ENCODE measurements at regions not wholly inside any gene's neighbourhood (a gene's known extent, or its start where the extent isn't known, plus 50 kb on each side); places are given as distances from the start of the nearest gene placed in this dataset.
"Not testable (repeated sequence)": the region's sequence is repeated elsewhere in the genome, so short reads cannot be mapped to it uniquely, and the experiment has no call there.

DNA sequence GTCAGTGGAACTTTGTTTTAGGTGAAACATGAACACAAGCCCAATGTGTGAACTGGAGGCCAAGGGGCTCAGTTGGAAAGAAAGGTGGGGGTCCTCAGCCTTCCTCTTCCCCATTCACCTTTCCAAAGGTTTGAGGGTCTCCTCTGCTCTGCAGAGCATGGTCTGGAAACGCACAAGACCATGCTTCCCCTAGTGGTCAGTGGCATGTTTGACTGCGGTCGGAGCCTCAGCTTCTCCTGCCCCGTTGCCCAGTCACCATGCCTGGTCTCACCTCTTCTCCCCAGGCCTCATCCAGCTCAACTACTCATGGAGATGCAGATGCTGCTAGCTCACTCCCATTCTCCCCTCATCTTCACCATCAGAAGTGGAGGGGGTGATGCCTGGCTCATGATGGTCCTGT, 340.3 kb downstream of the GADD45G start:
- H3K36me3 ChIP-seq (ENCODE audit: control insufficient read depth, low read depth, low read length) = no peaks in the 10 kb centered on the region
- H3K9me3 ChIP-seq (ENCODE audit: control insufficient read depth, low read depth, low read length) = no peaks in the 10 kb centered on the region
- H3K9ac ChIP-seq (ENCODE audit: low read length) = no peak overlapping the region
- no peak overlapping the region for H3K4me3 ChIP-seq (ENCODE audit: low read length)
- no peak overlapping the region for H3K27ac ChIP-seq (ENCODE audit: low read length)
- peaks cover 7% of the 10 kb centered on the region for H3K4me1 ChIP-seq (ENCODE audit: control insufficient read depth, low read depth, low read length)
- H3K27me3 ChIP-seq (ENCODE audit: control insufficient read depth, insufficient read depth, low read length) = no peaks in the 10 kb centered on the region

DNA sequence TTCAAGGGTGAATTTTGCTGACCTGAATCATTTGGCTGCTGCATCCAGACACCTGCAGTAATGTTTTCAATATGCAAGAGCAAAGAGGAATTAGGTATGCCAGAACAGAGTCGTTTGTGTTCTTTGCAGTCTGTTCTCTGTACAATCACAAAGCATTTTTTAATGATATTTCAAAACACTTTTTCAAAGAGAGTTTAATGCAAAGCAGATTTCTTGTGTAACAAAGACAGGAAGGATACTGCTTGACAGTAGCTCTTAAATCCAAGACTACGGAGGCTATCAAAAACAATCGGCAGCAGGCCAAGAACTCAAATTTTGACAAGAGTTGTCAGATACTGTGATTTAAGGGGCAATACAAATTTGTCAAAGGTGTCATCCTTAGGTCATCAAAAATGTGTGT, 341.9 kb downstream of the GADD45G start:
- no peaks in the 10 kb centered on the region for H3K36me3 ChIP-seq (ENCODE audit: control insufficient read depth, low read depth, low read length)
- peaks cover 7% of the 10 kb centered on the region for H3K4me1 ChIP-seq (ENCODE audit: control insufficient read depth, low read depth, low read length)
- no peak overlapping the region for H3K4me3 ChIP-seq (ENCODE audit: low read length)
- no peak overlapping the region for H3K27ac ChIP-seq (ENCODE audit: low read length)
- no peak overlapping the region for H3K9ac ChIP-seq (ENCODE audit: low read length)
- H3K9me3 ChIP-seq (ENCODE audit: control insufficient read depth, low read depth, low read length) = no peaks in the 10 kb centered on the region
- no peaks in the 10 kb centered on the region for H3K27me3 ChIP-seq (ENCODE audit: control insufficient read depth, insufficient read depth, low read length)

DNA sequence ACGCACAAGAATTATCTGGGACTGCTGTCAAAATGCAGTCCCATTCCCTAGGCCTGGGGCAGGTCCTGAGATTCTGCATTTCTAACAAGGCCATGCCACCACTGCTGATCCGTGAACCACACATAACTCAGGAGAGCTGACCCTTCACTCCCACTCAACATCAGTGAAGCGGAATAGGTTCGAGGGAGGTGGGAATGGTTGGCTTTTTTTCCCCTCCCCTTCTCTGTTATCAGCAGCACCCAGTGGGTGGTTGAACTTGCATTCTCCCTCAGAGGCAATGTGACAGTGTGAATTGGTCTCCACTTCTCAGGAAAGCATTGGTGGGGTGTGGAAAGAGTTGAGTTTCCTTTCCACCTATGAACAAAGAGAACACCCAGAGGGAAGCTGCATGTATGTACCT, 344.3 kb downstream of the GADD45G start:
- Histone ChIP-seq H3K9me3 (ENCODE audit: control insufficient read depth, low read depth, low read length) (no peaks in the 10 kb centered on the region), H3K9ac (ENCODE audit: low read length) (no peak overlapping the region), H3K4me1 (ENCODE audit: control insufficient read depth, low read depth, low read length) (peaks cover 7% of the 10 kb centered on the region), H3K4me3 (ENCODE audit: low read length) (no peak overlapping the region), H3K36me3 (ENCODE audit: control insufficient read depth, low read depth, low read length) (no peaks in the 10 kb centered on the region), H3K27me3 (ENCODE audit: control insufficient read depth, insufficient read depth, low read length) (no peaks in the 10 kb centered on the region), H3K27ac (ENCODE audit: low read length) (no peak overlapping the region)

DNA sequence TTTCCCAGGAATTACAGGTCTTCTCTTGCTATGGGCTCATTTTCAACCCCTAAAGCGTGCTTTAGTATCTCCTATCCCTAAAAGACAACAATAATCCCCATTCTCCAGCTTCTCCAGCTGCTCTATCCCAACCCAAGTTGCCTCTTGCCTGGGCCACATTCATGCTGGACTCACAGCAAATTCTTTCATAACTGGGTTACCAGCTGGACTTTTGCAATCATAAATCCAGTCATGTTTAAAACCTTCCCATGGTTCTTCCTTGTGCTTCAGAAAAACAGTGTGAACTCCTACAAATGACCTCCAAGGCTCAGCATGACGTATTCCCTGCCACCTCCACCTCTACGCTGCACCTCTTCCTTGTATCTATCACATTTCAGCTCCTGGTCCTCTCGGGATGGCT, 346.9 kb downstream of the GADD45G start:
- H3K9ac ChIP-seq (ENCODE audit: low read length) = no peak overlapping the region
- no peak overlapping the region for H3K27ac ChIP-seq (ENCODE audit: low read length)
- H3K27me3 ChIP-seq (ENCODE audit: control insufficient read depth, insufficient read depth, low read length) = no peaks in the 10 kb centered on the region
- H3K4me3 ChIP-seq (ENCODE audit: low read length) = no peak overlapping the region
- H3K4me1 ChIP-seq (ENCODE audit: control insufficient read depth, low read depth, low read length) = peaks cover 7% of the 10 kb centered on the region
- H3K9me3 ChIP-seq (ENCODE audit: control insufficient read depth, low read depth, low read length) = no peaks in the 10 kb centered on the region
- no peaks in the 10 kb centered on the region for H3K36me3 ChIP-seq (ENCODE audit: control insufficient read depth, low read depth, low read length)

DNA sequence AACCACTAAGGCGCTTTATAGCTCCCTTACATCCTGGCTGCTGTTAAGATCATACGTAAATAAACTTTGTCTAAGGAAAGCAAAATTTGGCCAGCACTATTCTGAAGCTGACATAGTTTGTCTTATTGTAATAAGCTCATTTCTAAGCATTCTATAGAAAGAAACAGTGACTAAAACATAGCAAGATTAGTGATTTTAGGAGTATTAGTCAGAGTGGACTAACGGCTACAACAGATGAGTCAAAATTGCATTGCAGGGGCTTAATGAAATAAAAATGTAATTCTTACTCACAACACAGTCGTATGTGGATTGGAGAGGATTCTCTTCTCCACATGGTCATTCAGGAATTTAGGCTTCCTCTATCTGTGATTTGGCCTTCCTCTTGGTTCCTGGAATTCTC, 347.6 kb downstream of the GADD45G start:
- no peak overlapping the region for H3K27ac ChIP-seq (ENCODE audit: low read length)

DNA sequence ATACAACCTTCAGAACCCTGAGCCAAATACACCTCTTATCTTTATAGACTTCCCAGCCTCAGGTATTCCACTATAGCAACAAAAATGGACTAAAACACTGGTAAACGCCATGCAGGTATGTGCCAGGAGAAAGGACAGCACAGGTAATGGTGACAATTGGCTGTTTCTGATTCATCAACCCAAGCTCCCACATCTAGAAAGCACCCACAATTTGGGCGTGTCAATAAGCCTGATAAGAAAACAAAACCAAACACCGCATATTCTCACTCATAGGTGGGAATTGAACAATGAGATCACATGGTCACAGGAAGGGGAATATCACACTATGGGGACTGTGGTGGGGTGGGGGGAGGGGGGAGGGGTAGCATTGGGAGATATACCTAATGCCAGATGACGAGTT, 348.5 kb downstream of the GADD45G start:
- H3K4me1 ChIP-seq (ENCODE audit: control insufficient read depth, low read depth, low read length); H3K4me3 ChIP-seq (ENCODE audit: low read length); H3K27ac ChIP-seq (ENCODE audit: low read length); H3K27me3 ChIP-seq (ENCODE audit: control insufficient read depth, insufficient read depth, low read length); H3K36me3 ChIP-seq (ENCODE audit: control insufficient read depth, low read depth, low read length); H3K9me3 ChIP-seq (ENCODE audit: control insufficient read depth, low read depth, low read length); H3K9ac ChIP-seq (ENCODE audit: low read length): not testable (repeated sequence)

More for the DNA sequence above, 347.6 kb downstream of the GADD45G start:
- H3K9ac ChIP-seq (ENCODE audit: low read length) = no peak overlapping the region
- H3K4me1 ChIP-seq (ENCODE audit: control insufficient read depth, low read depth, low read length) = peaks cover 7% of the 10 kb centered on the region
- no peaks in the 10 kb centered on the region for H3K27me3 ChIP-seq (ENCODE audit: control insufficient read depth, insufficient read depth, low read length)
- H3K4me3 ChIP-seq (ENCODE audit: low read length) = no peak overlapping the region
- H3K36me3 ChIP-seq (ENCODE audit: control insufficient read depth, low read depth, low read length) = no peaks in the 10 kb centered on the region
- no peaks in the 10 kb centered on the region for H3K9me3 ChIP-seq (ENCODE audit: control insufficient read depth, low read depth, low read length)

DNA sequence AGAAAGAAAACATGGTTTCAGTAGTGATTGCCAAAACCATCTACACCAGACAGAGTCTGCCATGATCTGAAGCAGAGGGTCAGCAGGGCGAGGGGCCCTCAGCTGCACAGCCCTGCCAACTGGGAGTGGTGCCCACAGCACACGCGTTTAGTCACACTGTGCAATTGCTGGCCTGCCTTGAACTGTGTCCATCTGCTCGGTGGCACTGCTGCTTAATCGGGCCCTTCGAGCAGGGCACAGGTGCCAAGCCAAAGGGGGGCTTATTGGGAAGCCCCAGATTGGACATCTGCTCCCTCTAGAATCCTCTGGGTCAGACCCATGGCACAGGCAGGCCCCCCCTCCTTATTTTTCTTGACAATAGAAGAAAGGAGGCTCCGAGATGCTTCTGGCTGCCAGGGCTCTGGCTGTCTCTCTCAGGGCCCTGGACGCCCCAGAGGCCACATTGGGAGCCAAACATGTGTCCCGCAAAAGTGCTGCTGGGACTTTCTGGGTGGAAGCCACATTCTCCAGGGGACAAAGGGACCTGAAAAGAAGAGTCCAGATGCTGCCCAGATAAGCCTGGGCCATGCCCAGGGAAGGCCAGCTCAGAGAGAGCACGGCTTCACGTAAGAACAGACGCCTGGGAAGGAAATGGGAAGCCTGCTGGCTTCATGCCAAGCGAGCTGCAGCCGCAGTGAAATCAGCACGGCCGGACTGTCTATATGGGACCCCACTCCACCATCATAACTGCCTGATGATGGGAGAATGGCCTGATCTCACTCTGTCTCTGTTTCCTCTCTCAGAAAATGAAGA, 349.2 kb downstream of the GADD45G start:
- H3K9ac ChIP-seq (ENCODE audit: low read length) = no peak overlapping the region
- H3K27me3 ChIP-seq (ENCODE audit: control insufficient read depth, insufficient read depth, low read length) = no peaks in the 10 kb centered on the region
- H3K27ac ChIP-seq (ENCODE audit: low read length) = no peak overlapping the region
- no peaks in the 10 kb centered on the region for H3K9me3 ChIP-seq (ENCODE audit: control insufficient read depth, low read depth, low read length)
- no peaks in the 10 kb centered on the region for H3K36me3 ChIP-seq (ENCODE audit: control insufficient read depth, low read depth, low read length)
- peaks cover 5% of the 10 kb centered on the region for H3K4me1 ChIP-seq (ENCODE audit: control insufficient read depth, low read depth, low read length)
- H3K4me3 ChIP-seq (ENCODE audit: low read length) = no peak overlapping the region

DNA sequence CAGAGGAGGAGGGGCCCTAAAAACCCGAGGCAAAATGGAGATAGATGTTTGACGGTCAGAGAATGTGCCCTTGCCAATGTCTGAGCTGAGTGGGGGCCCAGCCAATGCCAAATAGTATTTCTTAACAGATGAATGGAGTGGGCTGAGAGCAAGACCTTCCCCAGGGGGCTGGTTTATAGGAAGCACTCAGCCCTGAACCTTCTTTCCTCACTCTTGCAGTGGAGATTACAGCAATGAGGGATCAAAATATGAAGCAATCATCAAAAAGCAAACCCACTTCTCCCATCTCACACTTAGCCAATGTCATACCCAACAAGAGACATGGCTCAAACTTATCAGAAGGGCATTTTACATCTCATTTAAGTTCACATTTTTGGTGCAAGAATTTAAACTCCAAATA, 350.3 kb downstream of the GADD45G start:
- Histone ChIP-seq H3K9me3 (ENCODE audit: control insufficient read depth, low read depth, low read length) (no peaks in the 10 kb centered on the region), H3K4me1 (ENCODE audit: control insufficient read depth, low read depth, low read length) (no peaks in the 10 kb centered on the region), H3K27me3 (ENCODE audit: control insufficient read depth, insufficient read depth, low read length) (no peaks in the 10 kb centered on the region), H3K36me3 (ENCODE audit: control insufficient read depth, low read depth, low read length) (no peaks in the 10 kb centered on the region), H3K4me3 (ENCODE audit: low read length) (no peak overlapping the region), H3K27ac (ENCODE audit: low read length) (no peak overlapping the region), H3K9ac (ENCODE audit: low read length) (no peak overlapping the region)

DNA sequence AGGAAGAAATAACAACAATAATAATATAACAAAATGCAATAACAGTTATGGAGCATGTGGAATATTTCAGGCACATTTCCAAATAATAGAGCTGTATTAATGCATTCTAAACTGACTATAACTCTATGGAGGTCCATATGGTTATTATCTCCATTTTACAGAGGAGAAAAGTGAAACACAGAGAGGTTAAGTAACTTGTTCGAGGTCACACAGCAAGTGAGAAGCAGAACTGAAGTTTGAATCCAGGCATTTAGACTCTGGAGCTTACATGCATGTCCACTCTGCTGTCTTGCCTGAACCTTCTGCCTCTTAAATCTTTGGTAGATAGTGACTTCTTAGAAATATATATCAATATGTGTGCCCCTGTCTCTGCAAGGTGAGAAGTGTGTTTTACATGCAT, 350.8 kb downstream of the GADD45G start:
- Histone ChIP-seq H3K27me3 (ENCODE audit: control insufficient read depth, insufficient read depth, low read length) (no peaks in the 10 kb centered on the region), H3K4me1 (ENCODE audit: control insufficient read depth, low read depth, low read length) (no peaks in the 10 kb centered on the region), H3K27ac (ENCODE audit: low read length) (no peak overlapping the region), H3K4me3 (ENCODE audit: low read length) (no peak overlapping the region), H3K9me3 (ENCODE audit: control insufficient read depth, low read depth, low read length) (no peaks in the 10 kb centered on the region), H3K9ac (ENCODE audit: low read length) (no peak overlapping the region), H3K36me3 (ENCODE audit: control insufficient read depth, low read depth, low read length) (no peaks in the 10 kb centered on the region)

DNA sequence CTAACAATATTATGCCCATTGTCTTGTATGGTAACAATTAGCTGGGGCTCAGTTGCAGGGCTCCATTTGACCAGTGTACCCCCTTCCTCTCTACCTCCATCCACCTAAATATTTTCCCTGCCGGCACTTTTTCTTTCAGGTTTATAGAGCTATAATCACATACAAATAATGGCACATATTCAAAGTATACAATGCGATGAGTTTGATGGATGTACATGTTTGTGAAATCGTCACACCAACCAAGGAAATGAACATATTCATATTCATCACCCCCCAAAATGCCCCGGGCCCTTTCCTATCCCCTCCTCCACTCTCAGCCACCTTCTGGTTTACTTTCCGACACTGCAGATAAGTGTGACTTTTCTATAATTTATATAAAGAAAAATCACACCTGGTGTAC, 351.5 kb downstream of the GADD45G start:
- Histone ChIP-seq H3K4me1 (ENCODE audit: control insufficient read depth, low read depth, low read length) (no peaks in the 10 kb centered on the region), H3K27me3 (ENCODE audit: control insufficient read depth, insufficient read depth, low read length) (no peaks in the 10 kb centered on the region), H3K27ac (ENCODE audit: low read length) (no peak overlapping the region), H3K36me3 (ENCODE audit: control insufficient read depth, low read depth, low read length) (no peaks in the 10 kb centered on the region), H3K4me3 (ENCODE audit: low read length) (no peak overlapping the region), H3K9me3 (ENCODE audit: control insufficient read depth, low read depth, low read length) (no peaks in the 10 kb centered on the region), H3K9ac (ENCODE audit: low read length) (no peak overlapping the region)

DNA sequence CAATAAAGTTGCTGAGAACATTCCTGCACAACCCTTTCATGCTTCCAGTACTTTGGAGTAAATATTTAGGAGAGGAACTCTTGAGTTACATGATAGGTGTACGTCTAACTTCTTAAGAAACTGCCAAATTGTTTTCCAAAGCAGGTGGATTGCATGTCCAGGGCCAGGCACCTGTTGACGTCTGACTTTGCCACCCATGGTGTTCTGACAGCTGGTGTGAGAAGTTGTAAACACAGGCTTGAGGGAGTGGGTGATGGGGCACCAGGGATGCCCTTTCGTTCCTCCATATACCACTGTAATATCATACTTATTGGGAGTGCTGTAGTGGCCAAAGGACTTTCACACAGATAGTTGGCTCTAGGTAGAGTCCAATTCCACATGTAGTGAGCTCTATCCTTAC, 352.1 kb downstream of the GADD45G start:
- H3K9me3 ChIP-seq (ENCODE audit: control insufficient read depth, low read depth, low read length) = no peaks in the 10 kb centered on the region

DNA sequence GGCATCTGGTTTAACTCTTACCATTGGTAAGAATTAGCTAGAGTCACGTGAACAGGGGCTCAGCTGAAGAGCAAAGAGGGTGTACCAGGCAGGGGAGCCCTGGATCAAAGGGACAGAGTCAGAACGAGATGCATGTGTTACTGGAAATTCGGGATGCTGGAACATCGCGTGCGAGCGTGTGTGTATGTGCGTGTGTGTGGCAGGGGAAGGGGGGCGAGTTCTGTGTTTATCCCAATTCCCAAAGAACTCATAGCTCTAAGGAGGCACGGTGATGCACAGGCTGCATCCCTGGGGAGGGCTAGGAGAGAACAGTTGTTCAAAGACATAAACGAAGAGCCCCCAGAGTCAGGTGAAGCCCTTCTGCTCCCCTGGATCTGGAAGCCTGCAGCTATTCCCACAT, 353.3 kb downstream of the GADD45G start:
- H3K36me3 ChIP-seq (ENCODE audit: control insufficient read depth, low read depth, low read length) = no peaks in the 10 kb centered on the region
- no peak overlapping the region for H3K9ac ChIP-seq (ENCODE audit: low read length)
- H3K4me1 ChIP-seq (ENCODE audit: control insufficient read depth, low read depth, low read length) = no peaks in the 10 kb centered on the region
- H3K4me3 ChIP-seq (ENCODE audit: low read length) = no peak overlapping the region
- no peaks in the 10 kb centered on the region for H3K9me3 ChIP-seq (ENCODE audit: control insufficient read depth, low read depth, low read length)
- H3K27ac ChIP-seq (ENCODE audit: low read length) = no peak overlapping the region
- no peaks in the 10 kb centered on the region for H3K27me3 ChIP-seq (ENCODE audit: control insufficient read depth, insufficient read depth, low read length)

More for the DNA sequence above, 352.1 kb downstream of the GADD45G start:
- H3K9ac ChIP-seq (ENCODE audit: low read length) = no peak overlapping the region
- no peaks in the 10 kb centered on the region for H3K27me3 ChIP-seq (ENCODE audit: control insufficient read depth, insufficient read depth, low read length)
- H3K36me3 ChIP-seq (ENCODE audit: control insufficient read depth, low read depth, low read length) = no peaks in the 10 kb centered on the region
- no peak overlapping the region for H3K4me3 ChIP-seq (ENCODE audit: low read length)
- H3K27ac ChIP-seq (ENCODE audit: low read length) = no peak overlapping the region
- H3K4me1 ChIP-seq (ENCODE audit: control insufficient read depth, low read depth, low read length) = no peaks in the 10 kb centered on the region
